C4-2B (cell line): ENCODE measurements at regions not wholly inside any gene's neighbourhood (a gene's known extent, or its start where the extent isn't known, plus 50 kb on each side); places are given as distances from the start of the nearest gene placed in this dataset.

Experiments
- CTCF ChIP-seq: fragments of 450-650 bp; conservative IDR thresholded peaks from 2 replicates; pipeline ENCODE4 v1.5.1; 2017; ENCODE audit warnings: mild to moderate bottlenecking
- ZFX ChIP-seq: fragments of 450-650 bp; IDR thresholded peaks from 2 replicates; pipeline ENCODE4 v1.6.1; 2017

DNA sequence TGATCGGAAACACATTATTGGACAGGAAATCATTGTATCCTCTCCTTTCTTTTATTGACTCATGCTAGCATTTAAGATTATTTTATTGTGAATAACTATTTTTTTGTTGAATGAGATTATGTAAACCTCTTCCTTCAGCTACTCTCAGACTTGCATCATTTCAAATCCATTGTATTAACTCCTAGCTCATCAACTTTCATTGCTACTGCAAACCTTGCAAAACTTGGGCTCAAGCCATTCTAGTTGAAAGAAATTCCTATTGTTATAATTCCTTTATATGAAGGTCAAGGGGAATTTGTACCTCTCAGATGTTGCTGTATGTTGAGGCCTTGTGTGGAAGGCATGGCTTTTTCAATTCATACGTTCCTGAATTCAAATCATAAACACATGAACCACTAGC, 1764.6 kb downstream of the SUCLG1 start:
- no peak for TF ChIP-seq CTCF
- no peak for TF ChIP-seq ZFX
